CD4-positive, alpha-beta T cell treated with Interleukin-17A for 1 hour (primary cell): ENCODE measurements at regions not wholly inside any gene's neighbourhood (a gene's known extent, or its start where the extent isn't known, plus 50 kb on each side); places are given as distances from the start of the nearest gene placed in this dataset.
"Not testable (repeated sequence)": the region's sequence is repeated elsewhere in the genome, so short reads cannot be mapped to it uniquely, and the experiment has no call there.

Experiments used
- DNase-seq: peaks from one replicate; pipeline ENCODE4 v3.0.0-alpha.2; 2020

- not testable (repeated sequence) for DNase-seq
These were observed 567.9 kb upstream of the HS3ST1 start for GRCh38 chr4:11996581-11996980.

GRCh38 chr4:11976726-11977263 lies 548.1 kb upstream of the HS3ST1 start:
- DNase-seq, result no peak

DNA sequence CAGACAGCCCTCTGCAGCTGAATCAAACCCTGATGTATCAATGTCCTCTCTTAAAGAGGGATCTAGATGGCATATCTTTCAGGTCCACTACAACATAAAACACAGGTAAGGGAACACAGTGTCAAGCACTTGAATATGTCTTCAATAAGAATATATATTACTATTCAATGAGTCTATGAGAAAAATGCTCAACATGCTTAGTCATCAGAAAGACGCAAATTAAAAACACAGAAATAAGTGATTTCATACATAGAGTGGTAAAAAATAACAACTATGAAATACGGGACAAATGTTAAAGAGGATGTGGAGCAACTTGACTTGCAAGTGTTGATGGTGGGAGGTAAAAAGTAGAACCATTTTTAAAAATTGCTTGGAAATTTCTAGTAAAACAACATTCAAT lies 544.6 kb upstream of the HS3ST1 start:
- no peak for DNase-seq

DNA sequence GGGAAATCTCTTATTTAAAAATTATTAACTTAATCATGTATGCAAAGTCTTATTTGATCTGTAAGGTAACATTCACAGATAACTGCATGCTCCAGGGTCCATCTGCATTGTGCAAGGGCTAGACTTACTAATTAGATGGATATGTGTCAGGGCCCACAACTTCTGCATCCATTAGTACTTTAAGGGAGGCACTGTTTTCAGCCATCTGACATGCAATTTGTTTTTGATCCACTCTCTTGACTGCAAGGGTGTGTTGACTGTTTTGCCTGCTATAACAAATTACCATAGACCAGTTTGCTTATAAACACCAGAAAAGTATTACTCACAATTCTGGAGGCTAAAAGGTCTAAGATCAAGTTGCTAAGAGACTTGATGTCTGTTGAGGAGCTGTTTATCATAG lies 542.1 kb upstream of the HS3ST1 start:
- no peak for DNase-seq

DNA sequence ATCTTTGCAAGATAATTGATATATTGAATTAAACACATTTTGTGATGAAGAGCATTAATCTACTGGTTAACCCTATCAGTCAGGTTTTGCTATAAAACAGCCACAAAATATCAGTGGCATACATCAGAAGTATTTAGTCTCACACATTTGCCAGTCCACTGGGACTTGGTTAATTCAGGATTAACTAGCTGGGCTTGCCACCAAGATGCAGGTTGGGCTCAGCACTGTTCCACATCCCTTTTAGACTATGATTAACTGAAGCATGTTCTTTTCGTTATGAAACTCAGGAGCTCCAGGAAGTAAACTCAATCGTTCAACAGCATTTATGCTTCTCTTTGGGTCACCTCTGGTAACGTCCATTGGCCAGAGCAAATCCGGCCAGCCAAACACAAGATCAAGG lies 538.1 kb upstream of the HS3ST1 start:
- DNase-seq, result no peak

GRCh38 chr4:11954093-11954492 lies 525.4 kb upstream of the HS3ST1 start:
- no peak for DNase-seq

DNA sequence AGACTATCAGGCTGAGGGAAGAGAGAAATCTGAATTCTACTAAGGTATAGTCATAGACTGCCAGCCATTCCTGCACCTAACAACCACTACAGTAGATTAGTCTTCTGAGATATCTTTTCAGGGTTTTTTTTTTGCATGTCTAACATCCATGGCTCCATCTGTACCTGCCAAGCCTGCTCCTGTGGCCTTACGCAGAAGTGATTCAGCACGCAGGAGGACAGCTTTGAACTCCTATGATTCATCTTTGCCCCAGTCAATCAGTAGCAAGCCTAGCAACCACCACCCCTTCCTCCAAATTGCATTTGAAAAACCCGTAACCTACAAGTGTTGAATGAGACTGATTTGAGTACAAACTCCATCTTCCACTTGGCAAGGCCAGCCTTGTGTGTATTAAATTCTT lies 520.7 kb upstream of the HS3ST1 start:
- DNase-seq, result no peak

DNA sequence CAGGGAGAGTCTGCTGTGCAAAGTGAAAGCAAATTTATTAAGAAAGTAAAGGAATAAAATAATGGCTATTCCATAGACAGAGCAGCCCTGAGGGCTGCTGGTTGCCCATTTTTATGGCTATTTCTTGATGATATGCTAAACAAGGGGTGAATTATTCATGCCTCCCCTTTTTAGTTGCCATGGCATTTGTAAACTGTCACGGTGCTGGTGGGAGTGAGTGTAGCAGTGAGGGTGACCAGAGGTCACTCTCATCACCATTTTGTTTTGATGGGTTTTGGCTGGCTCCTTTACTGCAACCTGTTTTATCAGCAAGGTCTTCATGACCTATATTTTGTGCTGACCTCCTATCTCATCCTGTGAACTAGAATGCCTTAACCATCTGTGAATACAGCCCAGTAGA lies 518.9 kb upstream of the HS3ST1 start:
- not testable (repeated sequence) for DNase-seq

GRCh38 chr4:11937941-11938340 lies 509.2 kb upstream of the HS3ST1 start:
- no peak for DNase-seq

DNA sequence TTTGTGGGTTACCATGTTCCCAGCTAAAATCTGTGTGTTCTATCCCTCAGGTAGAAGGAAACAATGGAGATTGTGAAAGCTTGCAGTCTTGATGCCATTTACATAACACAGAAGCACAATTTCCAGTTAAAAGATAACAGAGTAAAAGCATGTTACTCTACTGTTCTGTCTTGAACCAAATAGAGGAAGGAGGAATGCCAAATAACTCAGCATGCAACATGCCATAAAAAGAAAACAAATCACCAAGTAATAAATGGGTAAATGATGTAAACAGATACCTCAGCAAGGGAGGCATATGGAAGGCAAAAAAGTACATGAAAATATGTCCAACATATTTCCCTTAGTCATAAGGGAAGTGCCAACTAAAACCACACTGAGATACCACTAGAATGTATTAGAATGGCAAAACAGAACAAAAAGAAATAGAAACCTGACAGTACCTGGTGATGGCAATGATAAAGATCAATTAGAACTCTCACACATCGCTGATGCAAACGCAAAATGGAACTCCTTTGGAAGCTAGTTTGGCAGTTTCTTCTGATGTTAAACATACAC lies 502.6 kb upstream of the HS3ST1 start:
- no peak for DNase-seq

GRCh38 chr4:11929080-11929479 lies 500.4 kb upstream of the HS3ST1 start:
- DNase-seq, result no peak

GRCh38 chr4:11919316-11919715 lies 490.6 kb upstream of the HS3ST1 start:
- DNase-seq, result no peak

- DNase-seq, result no peak
These were observed 485.7 kb upstream of the HS3ST1 start for GRCh38 chr4:11914406-11914805.

DNA sequence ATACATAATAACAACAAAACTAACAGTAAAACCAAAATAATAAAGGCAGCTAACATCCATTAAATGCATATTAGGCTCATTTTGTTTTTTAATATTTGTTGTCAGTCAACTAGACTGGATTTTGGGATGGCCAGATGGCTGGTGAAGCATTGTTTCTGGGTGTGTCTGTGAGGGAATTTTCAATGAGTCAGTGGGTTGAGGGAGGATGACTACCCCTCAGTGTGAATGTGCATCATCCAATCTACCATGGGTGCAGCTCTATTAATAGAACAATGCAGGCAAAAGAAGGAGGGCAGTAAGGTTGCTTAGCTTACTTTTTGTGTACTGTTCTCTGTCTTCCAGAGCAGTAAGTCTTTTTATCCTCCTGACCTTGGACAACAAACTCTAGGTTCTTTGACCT lies 484.2 kb upstream of the HS3ST1 start:
- DNase-seq, result no peak

DNA sequence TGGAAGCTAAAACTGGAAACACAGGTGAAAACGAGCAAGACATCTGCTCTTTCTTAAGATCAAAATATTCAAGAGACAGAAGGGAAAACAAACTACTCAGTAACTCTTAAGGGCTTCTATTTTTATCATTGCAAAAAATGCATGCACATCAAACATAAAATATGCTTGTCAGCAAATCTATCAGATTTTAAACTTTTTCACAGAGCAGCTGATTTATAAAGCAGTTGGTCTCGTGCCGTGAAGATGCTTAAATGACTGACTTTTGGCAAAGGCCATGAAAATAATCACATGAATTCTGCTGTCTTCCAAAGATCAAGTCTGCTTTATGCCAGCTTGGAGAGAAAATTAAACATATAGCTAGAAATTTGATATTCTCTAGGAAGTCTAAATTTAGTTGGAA lies 482.1 kb upstream of the HS3ST1 start:
- no peak for DNase-seq

- DNase-seq, result no peak
These were observed 480.0 kb upstream of the HS3ST1 start for GRCh38 chr4:11908712-11909111.

DNA sequence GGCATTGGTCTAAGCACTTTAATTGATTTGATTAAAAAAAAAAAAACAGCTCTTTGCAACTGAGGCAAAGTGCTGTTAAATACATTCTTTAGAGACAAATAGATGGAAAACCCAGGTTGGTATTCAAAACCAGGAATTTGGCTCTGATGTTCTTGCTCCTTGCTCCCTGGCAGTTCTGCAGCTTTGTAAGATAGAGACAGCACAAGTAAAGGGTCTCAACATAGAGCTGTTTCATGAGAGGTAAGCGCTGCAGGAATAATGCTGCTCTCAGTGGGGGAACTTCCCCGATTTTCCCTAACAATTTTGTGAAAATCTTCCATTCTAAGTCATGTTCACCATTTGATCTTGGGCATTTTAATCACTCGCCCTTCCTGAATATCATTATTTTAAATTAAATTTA lies 479.5 kb upstream of the HS3ST1 start:
- no peak for DNase-seq

DNA sequence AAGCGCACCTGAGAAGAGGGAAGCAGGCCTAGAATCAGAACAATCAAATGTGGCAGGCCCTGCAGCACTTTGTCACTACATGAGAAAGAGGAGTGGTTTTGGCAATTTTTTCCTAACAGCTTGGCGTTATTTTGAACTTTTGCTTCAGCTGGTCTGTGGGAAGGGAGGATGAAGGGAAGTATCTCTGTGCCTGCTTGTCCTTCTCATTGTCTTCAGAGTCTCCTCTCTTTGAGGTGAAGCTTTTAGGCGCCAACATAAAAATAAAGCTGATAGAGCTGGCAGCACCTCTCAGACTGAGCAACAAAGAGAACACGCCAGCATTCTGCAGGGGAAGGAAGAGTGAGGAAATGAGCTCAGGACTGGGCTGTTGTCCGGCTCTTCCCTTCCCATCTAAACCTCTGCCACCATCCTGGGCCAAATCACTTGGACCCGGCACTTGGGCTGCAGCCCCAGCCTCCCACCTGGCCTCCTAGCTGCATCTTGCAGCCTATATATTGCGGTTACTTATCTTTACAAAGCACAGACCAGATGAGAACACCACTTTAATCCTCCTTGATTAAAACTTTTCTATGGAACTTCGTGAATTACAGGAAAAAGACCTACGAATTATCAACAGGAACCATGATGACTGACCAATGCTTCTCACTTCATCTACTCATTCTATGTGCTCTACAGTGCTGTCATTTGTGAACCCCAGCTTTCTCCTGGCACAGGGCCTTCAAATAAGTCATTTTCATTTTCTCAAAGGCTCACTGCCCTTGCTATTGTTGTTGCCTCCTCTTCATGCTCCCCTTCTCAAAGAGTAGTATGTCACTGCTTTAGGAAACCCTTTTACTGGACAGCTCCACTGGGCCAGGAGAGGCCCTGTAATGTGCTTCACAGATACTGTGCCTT lies 476.4 kb upstream of the HS3ST1 start:
- DNase-seq, result no peak

DNA sequence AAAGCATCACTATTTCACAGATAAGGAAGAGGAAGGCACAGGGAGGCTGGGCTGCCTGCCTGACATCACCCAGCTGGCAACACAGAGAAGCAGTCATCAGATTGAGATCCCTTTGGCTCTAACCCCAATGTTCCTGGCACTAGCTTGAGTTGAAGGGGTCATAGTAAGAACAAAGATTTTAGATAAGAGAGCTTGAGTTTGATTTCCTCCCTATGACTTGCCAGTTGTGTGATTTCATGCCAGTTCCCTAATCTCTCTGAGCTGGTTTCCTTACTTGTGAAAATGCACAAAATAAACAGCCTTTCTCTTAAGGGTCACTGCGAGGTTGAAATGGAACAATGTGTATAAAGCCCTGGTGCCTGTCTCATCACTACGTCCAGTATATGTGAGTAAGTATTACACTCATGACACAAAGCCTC lies 475.4 kb upstream of the HS3ST1 start:
- DNase-seq, result no peak

DNA sequence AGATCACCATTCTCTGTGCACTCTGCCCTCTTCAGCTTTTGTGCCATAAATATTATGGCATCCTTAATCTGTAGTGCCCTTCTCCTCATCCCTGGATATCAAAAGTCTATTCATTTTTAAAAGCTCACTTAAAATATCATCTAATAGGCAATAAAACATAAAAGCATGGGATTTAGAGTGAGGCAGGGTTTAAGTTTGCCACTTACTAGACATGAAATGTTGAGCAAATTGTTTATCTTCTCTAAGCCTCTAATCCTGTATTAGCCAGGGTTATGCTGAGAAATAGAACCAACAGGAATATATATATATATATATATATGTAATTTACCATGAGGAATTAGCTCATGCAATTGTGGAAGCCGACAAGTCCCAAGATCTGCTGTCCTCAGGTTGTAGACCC lies 472.4 kb upstream of the HS3ST1 start:
- DNase-seq, result no peak

- no peak for DNase-seq
These were observed 471.7 kb upstream of the HS3ST1 start for GRCh38 chr4:11900359-11900758.

DNA sequence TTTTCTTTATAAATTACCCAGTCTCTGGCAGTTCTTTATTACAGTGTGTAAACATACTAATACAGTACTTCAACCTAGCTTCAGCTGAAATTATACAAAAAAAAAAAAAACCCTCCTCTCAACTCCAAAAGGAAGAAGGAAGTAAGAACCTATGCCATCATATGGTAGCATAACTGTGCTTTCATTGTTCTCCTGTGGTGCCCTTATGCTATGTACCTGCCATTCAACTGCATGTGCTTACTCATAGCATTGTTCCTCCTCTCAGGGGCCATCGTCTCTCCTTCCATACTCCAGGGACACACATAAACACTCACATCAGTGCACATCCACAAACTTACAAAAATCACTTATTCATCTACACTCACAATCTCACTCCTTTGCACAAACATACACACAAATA lies 470.1 kb upstream of the HS3ST1 start:
- DNase-seq, result no peak

DNA sequence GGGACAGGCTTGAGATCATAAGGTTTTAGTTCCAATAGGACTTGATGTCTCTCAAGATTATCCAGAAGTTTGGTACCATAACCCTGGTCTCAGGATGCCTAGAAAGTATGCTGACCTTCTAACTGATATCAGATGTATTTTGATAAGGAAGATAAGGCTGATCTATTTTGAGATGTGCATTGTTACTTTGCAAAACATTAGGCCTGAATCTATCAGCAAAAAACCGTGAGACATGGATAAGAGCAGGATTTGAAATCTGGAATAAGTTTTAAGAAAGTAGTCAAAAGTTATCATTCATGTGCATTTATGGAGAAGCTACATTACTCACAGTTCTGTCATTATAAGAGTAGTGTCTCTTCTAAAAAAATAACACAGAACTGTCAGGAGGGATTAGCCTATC lies 467.1 kb upstream of the HS3ST1 start:
- no peak for DNase-seq

DNA sequence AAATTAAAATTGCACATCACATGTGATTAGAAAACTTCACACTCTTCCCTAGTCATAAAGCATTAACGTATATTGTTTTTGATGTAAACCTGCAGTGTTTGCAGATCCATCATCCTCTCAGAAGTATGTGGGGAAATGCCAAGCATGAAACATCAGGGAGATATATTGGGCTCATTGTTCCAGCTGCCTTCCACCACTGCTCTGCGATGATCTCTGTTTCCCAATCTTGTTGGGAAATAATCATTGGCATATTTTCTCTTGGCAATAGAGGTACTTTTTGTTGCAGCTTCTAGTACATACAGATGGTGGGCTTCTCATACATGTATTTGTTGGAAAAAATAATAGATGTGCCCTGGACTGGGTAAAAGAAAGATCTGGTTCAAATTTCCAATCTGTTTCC lies 466.3 kb upstream of the HS3ST1 start:
- DNase-seq, result no peak

DNA sequence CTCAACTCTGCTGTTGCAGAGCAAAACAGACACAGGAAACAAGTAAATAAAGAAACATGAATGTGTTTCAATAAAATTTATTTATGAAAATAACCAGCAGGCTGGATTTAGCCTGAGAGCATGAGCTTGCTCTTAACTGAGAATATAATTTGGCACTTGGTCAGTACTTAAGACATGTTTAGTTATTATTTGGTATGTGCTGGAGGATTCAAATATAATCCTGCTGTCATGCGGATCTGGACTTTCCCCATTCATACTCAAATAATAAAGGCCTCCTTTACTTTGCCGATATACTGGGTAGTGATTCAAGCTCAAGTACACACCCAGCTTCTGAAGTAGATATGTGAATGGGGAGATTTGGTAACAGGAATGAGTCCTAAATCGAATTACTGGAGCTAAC lies 465.5 kb upstream of the HS3ST1 start:
- no peak for DNase-seq
